ENCODE measurements at regions not wholly inside any gene's neighbourhood (a gene's known extent, or its start where the extent isn't known, plus 50 kb on each side); places are given as distances from the start of the nearest gene placed in this dataset.
A peak's percentile ranks its signal among the peaks of the same experiment; 100 is the strongest.

GRCh38 chr5:89707891-89708290, 701.7 kb downstream of the CETN3 start:
- DNase-seq: no peak
- H3K9ac ChIP-seq (ENCODE audit: low read length in 3 of 3): no peak overlapping the region
- no peak overlapping the region for H3K27ac ChIP-seq (ENCODE audit: low read depth in 2 of 2, low read length in 2 of 2)
- no peaks in the 10 kb centered on the region for H3K36me3 ChIP-seq (ENCODE audit: control insufficient read depth in 2 of 3, insufficient read depth in 3 of 3, low read length in 3 of 3)
- intact Hi-C loops (cut with DNase I): no loop called here
- no peaks in the 10 kb centered on the region for H3K9me3 ChIP-seq (ENCODE audit: control insufficient read depth in 2 of 3, insufficient read depth in 1 of 3, low read length in 3 of 3)
- H3K27me3 ChIP-seq (ENCODE audit: control insufficient read depth, insufficient read depth, low read length): no peaks in the 10 kb centered on the region
- no peak for FAIRE-seq
- H3K4me3 ChIP-seq (ENCODE audit: low read length in 3 of 3): no peak overlapping the region
- TF ChIP-seq, protein P1, sequence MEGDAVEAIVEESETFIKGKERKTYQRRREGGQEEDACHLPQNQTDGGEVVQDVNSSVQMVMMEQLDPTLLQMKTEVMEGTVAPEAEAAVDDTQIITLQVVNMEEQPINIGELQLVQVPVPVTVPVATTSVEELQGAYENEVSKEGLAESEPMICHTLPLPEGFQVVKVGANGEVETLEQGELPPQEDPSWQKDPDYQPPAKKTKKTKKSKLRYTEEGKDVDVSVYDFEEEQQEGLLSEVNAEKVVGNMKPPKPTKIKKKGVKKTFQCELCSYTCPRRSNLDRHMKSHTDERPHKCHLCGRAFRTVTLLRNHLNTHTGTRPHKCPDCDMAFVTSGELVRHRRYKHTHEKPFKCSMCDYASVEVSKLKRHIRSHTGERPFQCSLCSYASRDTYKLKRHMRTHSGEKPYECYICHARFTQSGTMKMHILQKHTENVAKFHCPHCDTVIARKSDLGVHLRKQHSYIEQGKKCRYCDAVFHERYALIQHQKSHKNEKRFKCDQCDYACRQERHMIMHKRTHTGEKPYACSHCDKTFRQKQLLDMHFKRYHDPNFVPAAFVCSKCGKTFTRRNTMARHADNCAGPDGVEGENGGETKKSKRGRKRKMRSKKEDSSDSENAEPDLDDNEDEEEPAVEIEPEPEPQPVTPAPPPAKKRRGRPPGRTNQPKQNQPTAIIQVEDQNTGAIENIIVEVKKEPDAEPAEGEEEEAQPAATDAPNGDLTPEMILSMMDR (IDR thresholded peaks at IDR 0.05; ENCODE audit: borderline replicate concordance, extremely low read depth, insufficient read depth): no peak
- H3K4me1 ChIP-seq (ENCODE audit: control insufficient read depth in 2 of 3, insufficient read depth in 2 of 3, low read depth in 1 of 3, low read length in 3 of 3): peaks cover 0 to 3% (median 0%) of the 10 kb centered on the region in 3 donors

DNA sequence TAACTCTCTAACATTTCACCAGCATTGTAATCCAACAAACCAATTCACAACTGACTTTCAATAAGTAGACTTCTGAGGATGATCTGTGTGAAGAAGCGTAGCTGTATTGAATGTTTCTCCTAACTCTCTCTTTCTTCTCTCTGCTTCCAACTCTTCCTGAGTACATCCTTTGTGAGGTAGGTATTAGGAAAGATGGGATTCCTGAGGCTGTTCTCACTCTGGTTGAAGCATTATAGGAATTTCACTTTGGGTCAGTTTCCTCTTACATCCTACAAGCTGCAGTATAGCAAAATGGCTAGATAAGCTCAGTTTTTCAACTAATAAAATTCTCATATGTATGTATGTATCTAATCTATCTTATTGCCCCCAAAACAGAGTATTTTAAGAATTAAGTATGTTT, 702.8 kb downstream of the CETN3 start:
- no peaks in the 10 kb centered on the region for H3K36me3 ChIP-seq (ENCODE audit: control insufficient read depth in 2 of 3, insufficient read depth in 3 of 3, low read length in 3 of 3)
- intact Hi-C loops (cut with DNase I): no loop called here
- H3K27ac ChIP-seq (ENCODE audit: low read depth in 2 of 2, low read length in 2 of 2): no peak overlapping the region
- peaks cover 0 to 3% (median 0%) of the 10 kb centered on the region in 3 donors for H3K4me1 ChIP-seq (ENCODE audit: control insufficient read depth in 2 of 3, insufficient read depth in 2 of 3, low read depth in 1 of 3, low read length in 3 of 3)
- H3K27me3 ChIP-seq (ENCODE audit: control insufficient read depth, insufficient read depth, low read length): no peaks in the 10 kb centered on the region
- no peak overlapping the region for H3K4me3 ChIP-seq (ENCODE audit: low read length in 3 of 3)
- no peak overlapping the region for H3K9ac ChIP-seq (ENCODE audit: low read length in 3 of 3)
- no peaks in the 10 kb centered on the region for H3K9me3 ChIP-seq (ENCODE audit: control insufficient read depth in 2 of 3, insufficient read depth in 1 of 3, low read length in 3 of 3)
- DNase-seq (no peak), FAIRE-seq (no peak)
- TF ChIP-seq, protein P1 (IDR thresholded peaks at IDR 0.05; ENCODE audit: borderline replicate concordance, extremely low read depth, insufficient read depth): no peak

- Histone ChIP-seq H3K36me3 (ENCODE audit: control insufficient read depth in 2 of 3, insufficient read depth in 3 of 3, low read length in 3 of 3) (no peaks in the 10 kb centered on the region), H3K4me3 (ENCODE audit: low read length in 3 of 3) (no peak overlapping the region), H3K27ac (ENCODE audit: low read depth in 2 of 2, low read length in 2 of 2) (no peak overlapping the region), H3K9ac (ENCODE audit: low read length in 3 of 3) (no peak overlapping the region), H3K27me3 (ENCODE audit: control insufficient read depth, insufficient read depth, low read length) (no peaks in the 10 kb centered on the region), H3K9me3 (ENCODE audit: control insufficient read depth in 2 of 3, insufficient read depth in 1 of 3, low read length in 3 of 3) (no peaks in the 10 kb centered on the region), H3K4me1 (ENCODE audit: control insufficient read depth in 2 of 3, insufficient read depth in 2 of 3, low read depth in 1 of 3, low read length in 3 of 3) (peaks cover 0 to 3% (median 0%) of the 10 kb centered on the region in 3 donors)
- FAIRE-seq (no peak), DNase-seq (peak in 3 of 5 donors; percentile 21 to 92 (median 82))
- intact Hi-C loops (cut with DNase I): no loop called here
- TF ChIP-seq, protein P1 (IDR thresholded peaks at IDR 0.05; ENCODE audit: borderline replicate concordance, extremely low read depth, insufficient read depth): no peak
These were observed 705.7 kb downstream of the CETN3 start for GRCh38 chr5:89703817-89704216.

DNA sequence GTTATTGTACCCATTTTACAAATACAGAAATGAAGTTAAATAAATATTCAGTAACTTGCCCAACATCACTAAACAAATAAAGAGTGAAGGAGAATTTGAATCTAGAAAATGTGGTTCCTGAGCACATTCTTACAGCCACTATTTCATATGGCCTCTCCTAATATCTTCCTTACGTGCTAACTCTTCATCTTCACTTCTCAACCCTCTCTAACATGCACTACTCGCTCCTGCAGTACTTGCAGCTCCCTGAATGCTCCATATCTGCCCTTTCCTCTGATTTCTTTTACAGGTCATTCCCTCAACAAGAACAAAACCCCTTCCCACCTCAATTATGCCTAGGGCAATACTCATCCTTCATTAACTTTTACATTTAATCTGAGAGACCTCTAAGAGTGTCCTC, 711.5 kb downstream of the CETN3 start:
- intact Hi-C loops (cut with DNase I): no loop called here

More for the DNA sequence above, 711.5 kb downstream of the CETN3 start:
- H3K27me3 ChIP-seq (ENCODE audit: control insufficient read depth, insufficient read depth, low read length): no peaks in the 10 kb centered on the region
- no peak overlapping the region for H3K9ac ChIP-seq (ENCODE audit: low read length in 3 of 3)
- no peaks in the 10 kb centered on the region for H3K36me3 ChIP-seq (ENCODE audit: control insufficient read depth in 2 of 3, insufficient read depth in 3 of 3, low read length in 3 of 3)
- no peak overlapping the region for H3K27ac ChIP-seq (ENCODE audit: low read depth in 2 of 2, low read length in 2 of 2)
- FAIRE-seq (no peak), DNase-seq (no peak)
- H3K4me3 ChIP-seq (ENCODE audit: low read length in 3 of 3): no peak overlapping the region
- no peaks in the 10 kb centered on the region for H3K9me3 ChIP-seq (ENCODE audit: control insufficient read depth in 2 of 3, insufficient read depth in 1 of 3, low read length in 3 of 3)
- TF ChIP-seq, protein P1 (IDR thresholded peaks at IDR 0.05; ENCODE audit: borderline replicate concordance, extremely low read depth, insufficient read depth): no peak
- H3K4me1 ChIP-seq (ENCODE audit: control insufficient read depth in 2 of 3, insufficient read depth in 2 of 3, low read depth in 1 of 3, low read length in 3 of 3): no peaks in the 10 kb centered on the region
